DMS153 (cell line): ENCODE measurements at regions not wholly inside any gene's neighbourhood (a gene's known extent, or its start where the extent isn't known, plus 50 kb on each side); places are given as distances from the start of the nearest gene placed in this dataset.
"Not testable (repeated sequence)": the region's sequence is repeated elsewhere in the genome, so short reads cannot be mapped to it uniquely, and the experiment has no call there.

Source experiments
- DNase-seq: peaks from one replicate; lab custom pipeline; 2025; lab: John Stamatoyannopoulos, UW

DNA sequence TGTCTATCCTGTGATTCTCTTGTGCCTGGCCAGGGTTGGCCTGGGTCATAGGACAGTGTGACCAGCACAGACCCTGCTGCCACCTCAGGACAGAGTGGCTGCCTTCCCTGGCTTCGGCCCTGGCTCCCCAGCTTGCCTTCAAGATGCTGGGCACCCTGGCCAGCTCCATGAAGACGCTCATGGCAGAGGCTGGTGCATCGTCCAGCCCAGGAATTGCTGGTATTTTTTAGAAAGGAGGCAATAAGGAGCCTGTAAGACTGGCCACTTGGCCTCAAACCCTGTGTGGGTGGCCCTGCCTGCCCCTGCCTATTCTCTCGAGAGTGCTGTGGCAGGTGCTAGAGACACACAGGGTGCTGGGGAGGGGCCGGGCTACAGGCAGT lies 70.4 kb upstream of the ACTRT2 start:
- DNase-seq: no peak

DNA sequence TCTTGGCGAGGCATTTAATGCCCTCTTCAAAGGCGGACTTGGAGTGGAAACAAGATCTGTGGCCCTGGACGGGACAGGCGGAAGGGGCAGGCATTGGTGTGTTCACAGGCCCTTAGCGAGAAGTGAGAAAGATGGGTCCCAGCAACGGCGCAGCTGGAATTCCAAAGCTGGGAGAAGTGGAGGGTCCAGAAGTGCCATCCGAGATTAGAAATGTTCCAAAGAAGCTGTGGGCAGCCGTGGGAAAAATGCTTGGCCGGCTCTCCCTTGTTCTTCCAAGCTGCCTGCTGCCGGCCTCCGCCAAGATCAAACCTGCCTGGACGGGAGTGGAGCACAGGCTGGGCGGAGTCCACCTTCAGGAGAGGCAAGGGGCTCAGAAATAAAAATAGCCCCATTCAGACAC lies 69.4 kb upstream of the ACTRT2 start:
- no peak for DNase-seq

DNA sequence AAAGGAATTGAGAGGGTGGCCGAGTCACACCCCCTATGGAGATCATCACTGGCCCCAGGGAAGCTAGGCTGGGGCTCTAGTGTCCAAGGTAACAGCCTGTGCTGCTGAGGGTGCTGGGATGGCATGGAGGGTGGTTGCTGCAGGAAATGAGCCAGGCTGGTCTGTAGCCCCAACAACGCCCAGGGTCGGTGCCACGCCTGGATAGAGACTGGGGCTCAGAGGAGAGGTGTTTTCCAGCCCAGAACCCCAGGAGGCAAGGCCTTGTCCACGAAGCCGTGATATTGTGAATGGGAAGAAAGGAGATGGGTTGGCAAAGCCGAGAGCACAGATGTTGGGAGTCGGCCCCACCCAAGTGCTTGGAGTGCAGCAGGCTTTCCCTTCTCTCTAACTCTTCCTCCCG lies 68.9 kb upstream of the ACTRT2 start:
- no peak for DNase-seq

DNA sequence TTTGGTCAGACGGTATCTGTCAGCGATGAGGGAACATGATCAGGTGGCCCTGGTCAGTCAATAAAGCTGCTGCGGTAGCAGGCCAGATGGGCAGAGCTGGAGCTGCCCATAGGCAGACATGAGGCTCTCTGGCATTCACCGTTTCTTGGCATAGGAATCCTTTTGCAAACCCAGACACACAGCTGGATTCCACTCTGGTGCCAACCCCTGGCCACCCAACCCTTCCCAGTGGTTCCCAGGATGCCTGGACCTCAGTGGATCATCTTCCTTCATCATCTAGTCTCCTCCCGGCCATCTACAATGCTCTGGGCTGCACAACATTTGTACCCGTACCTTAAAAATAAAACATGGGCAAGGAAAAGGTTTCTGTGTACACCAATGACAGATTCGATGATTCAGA lies 68.3 kb upstream of the ACTRT2 start:
- no peak for DNase-seq

DNA sequence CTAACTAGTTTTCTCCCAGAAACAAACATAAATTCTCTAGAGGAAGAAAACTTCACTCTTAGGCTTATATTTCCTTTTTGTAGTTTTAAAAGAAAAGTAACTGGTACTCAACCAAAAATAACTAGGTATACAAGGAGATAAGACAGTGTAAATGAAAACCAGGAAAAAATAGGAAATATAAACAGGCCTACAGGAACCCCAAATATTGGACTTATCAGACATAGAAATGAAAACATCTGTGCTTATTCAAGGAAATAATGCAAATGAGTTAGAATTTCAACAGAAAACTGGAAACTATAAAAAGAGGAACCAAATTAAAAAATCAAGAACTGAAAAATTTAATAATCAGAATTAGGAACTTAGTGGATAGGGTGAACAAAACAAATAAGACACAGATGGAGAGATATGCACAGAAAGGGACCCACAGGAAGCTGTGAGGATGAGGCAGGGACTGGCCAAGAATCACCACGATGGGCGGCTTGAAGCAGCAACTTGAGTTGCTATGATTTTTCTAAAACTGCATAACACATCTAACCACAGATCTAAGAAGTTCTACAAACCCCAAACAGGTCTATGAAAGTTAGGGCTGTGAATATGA lies 67.5 kb upstream of the ACTRT2 start:
- DNase-seq: no peak

DNA sequence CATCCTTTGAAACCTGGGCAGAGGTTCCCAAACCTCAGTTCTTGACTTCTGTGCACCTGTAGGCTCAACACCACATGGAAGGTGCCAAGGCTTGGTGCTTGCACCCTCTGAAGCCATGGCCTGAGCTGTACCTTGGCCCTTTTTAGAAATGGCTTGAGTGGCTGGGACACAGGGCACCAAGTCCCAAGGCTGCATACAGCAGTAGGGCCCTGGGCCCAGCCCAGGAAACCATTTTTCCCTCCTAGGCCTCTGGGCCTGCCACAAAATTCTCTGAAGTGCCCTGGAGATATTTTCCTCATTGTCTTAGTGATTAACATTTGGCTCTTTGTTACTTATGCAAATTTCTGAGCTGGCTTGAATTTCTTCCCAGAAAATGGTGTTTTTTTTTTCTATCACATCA lies 65.6 kb upstream of the ACTRT2 start:
- no peak for DNase-seq

DNA sequence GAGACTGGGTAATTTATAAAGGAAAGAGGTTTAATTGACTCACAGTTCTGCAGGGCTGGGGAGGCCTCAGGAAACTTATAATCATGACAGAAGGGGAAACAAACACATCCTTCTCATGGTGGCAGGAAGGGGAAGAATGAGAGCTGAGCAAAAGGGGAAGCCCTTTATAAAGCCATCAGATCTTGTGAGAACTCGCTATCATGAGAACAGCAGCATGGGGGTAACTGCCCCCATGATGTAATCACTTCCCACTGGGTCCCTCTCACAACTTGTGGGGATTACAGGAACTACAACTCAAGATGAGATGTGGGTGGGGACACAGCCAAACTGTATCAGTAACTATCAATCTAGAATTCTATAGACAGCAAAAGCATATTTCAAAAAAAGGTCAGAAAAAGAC lies 64.7 kb upstream of the ACTRT2 start:
- DNase-seq: no peak

DNA sequence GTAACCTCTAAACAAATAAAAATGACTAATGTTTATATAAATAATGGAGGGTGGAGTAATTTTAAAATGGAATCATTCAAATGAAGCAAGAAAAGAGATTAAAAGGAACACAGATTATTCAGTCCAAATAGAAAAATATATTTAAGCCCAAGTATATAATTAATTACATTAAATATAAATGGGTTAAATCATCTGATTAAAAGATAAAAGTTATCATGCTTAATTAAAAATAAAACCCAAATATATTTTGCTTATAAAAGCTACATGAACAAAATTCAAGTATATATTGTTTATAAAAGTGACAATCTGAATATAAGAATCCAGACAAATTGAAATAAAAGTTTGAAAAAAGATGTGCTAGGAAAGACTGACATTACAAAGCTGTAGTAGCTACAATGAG lies 63.9 kb upstream of the ACTRT2 start:
- DNase-seq: no peak

DNA sequence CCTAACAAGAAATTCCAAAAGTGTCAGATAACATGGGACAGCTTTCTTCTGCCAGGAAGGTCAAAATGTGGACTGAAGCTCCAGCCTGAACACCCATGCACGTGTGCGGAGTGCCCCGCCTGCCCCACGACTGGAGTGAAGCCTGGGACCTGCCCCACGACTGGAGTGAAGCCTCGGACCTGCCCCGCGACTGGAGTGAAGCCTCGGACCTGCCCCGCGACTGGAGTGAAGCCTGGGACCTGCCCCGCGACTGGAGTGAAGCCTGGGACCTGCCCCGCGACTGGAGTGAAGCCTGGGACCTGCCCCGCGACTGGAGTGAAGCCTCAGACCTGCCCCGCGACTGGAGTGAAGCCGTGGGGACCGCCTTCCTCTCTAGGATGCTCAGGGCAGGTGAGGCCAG lies 61.4 kb upstream of the ACTRT2 start:
- not testable (repeated sequence) for DNase-seq

DNA sequence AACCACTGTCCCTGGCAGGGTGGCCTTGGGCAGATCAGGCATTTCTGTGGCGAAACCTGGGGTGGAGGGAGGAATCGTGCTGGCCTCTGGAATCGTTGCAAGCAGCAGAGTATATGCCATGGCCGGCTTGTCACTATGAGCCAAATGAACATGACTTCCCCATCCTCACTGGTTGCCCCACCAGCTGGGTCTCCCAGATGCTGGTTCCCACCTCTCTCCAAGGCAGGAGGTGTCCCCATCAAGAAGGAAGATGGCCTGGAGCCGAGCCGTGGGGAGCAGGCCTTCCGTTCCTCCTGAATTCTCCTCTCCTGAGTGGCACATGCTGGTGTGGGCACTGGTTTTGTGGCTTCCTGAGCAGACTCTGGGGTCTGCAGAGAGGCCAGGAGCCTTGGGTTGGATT lies 60.2 kb upstream of the ACTRT2 start:
- DNase-seq: no peak

DNA sequence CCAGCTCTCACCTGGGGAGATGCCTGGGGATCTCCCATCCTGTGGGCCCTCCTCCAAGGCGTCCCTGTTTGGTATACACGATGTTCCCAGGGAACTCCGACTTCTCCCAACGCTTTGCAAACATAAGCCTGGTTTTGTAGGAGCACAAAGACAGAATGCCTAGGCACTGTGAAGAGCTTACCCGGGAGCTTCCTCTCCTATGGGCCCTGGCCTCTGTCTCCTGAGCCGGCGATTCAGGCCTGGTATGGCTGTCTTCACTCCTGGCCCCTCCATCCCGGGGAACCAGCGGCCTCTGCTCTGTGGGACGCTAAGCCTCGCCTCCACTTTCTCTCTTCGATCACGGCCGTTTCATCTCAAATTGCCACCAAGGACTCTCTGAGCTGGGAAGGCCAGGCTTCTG lies 59.6 kb upstream of the ACTRT2 start:
- no peak for DNase-seq

DNA sequence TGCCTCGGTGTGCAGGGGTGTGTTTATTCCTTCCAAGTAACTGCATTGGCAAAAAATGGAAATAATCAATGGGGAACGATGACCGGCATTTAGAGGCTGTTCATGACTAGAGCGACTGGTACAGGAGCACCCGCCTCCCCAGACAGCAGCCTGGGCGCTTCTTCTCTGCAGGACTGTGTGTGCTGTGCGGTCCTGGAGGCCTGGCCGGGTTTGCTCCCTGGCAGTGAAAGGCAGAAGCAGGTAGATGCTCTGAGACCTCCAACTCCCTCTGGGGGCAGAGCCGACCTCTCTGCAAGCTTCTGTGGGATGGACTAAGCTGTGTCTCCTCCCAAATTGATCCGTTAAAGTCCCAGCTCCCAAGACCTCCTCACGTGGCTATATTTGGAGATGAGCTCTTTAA lies 59.2 kb upstream of the ACTRT2 start:
- DNase-seq: no peak

DNA sequence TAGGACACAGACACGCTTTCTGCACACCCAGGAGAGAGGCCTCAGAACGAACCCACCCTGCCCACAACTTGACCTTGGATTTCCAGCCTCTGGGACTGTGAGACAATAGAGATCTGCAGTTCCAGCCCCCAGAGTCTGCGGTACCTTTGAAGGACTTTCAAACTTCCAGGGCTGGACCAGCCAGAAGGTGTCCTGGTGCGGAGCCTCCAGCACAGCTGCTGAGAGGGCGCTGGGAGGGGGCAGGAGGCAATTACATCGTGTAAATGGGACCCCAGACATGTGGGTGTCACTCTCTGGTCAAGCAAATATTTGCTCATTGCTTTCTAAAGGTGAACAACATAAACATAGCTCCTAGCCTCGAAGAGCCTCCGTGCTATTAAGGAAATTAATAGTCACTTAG lies 58.7 kb upstream of the ACTRT2 start:
- no peak for DNase-seq

DNA sequence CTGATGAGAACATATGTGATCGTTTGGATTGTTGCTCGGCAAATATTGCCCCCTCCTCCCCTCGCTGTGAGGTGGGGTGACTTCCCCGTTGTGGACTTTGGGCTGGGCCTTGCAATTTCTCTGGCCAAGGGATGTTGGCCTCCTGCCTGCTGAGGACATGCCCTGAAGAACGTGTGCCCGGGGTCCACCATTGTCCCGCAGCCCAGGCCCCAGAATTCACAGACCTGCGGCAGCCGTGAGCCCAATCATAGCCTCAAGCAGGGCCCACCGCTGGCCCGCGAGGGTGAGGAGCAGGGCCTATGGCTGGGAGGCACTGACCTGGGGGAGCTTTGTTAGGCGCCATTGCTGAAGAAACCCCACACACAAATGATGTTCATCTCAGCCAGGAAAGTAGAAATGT lies 58.3 kb upstream of the ACTRT2 start:
- no peak for DNase-seq

DNA sequence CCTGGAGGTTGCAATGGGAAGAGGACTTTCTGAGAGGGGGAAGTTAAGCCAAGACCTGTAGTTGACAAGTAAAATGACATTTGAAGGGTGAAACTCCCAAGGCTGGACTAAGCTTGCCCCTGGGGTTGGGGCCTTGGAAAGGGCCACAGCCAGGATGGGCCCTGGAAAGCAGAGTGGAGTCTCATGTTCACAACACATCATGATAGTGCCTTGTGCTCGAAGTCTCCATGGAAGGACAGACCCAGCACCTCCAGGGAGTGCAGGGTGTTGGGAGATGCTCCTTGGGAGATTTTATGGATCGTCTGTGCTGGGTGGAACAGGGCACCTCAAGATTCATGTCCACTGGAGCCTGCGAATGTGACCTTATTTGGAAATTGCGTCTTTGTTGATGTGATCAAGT lies 55.6 kb upstream of the ACTRT2 start:
- no peak for DNase-seq

DNA sequence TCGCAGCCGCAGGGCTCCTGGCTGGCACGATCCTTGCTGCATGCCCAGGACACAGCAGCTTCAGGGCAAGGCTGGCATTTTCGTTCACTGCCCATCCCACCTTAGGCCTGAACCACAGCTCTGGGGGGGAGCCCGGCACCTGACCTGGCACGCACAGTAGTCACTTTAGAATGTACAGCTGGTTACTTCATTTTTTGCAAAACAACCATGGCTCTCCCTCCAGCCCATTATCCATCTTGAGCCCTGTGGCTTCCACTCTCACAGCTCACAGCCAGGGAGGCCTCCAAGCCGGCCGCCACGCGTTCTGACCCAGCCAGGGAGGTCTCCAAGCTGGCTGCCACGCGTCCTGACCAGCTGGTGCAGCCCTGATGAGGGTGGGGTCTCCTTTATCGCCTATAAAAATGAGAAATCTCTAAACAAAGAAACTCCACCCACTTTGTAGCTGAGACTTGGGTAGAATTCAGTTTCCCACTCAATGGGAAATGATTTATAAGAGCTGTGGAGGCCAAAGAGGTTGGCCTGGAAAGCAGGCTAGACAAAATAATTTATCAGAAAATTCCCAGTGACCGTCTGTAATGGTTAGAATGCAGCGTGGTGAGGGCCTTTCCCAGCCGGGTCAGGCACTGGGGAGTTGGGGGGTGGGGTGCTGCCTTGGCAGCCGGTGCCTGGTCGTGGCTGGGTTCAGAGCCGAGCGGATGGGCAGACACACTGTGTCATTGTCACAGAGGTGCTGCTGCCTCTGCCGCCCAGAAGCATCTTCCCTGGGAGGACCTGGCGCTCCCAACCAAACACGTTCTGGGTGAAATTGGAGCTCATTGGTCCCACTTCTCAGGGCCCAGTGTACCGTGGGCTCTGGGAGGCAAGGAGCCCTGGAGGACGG lies 54.6 kb upstream of the ACTRT2 start:
- DNase-seq: no peak

DNA sequence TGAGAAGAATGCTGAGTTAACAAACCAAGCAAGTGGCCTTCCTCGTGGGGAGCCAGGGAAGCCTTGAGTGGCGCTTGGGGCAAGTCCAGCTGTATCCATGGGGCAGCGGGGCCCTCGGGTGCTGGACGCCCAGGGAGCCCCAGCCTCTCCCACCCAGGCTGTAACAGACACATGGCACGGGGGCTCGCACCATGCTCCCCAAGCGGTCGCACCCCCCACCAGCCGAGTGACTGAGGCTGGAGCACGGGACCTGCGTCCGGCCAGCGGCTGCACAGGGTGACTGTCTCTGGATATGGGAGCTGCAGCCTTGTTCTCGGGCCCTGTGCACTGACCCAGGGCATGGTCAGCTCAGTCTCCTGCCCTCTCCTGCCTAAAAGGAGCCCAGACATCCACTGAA lies 53.9 kb upstream of the ACTRT2 start:
- DNase-seq: no peak

DNA sequence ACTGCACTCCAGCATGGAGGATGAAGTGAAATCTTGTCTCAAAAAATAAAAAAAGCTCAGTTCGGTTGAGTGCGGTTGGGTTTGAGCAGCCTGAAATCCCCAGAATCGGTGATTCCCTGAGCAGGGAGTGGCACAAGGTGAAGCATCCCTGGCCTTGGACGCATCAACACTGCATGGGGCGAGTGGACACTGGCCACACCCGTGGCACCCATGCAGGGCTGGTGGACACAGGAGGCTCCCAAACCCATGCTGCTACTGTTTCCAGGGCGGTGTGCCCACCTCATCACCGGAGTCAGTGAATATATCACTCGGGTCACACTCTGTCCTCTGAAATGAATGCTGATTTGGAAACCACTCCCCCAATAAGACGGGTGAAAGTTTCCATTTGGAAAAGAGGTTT lies 53.4 kb upstream of the ACTRT2 start:
- no peak for DNase-seq

DNA sequence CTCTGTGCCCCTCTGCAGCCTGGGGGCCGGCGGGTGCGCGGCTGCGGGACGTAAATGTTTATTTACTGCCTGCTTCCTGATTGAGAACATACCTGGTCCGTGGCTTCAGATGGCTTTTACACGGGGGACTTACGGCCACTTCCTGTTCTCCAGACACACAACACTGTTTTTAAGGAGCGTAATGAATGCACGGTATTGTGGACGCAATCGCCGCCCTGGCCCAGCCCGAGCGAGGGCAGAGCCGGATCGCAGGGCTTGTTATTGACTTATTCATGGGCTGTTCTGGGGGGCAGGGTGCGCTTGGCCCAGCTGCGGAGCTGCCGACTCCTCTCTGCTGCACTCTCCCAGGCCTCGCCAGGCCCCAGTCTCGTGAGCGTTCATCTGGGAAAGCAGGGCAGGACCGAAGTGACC lies 52.8 kb upstream of the ACTRT2 start:
- DNase-seq: peak; percentile 83

DNA sequence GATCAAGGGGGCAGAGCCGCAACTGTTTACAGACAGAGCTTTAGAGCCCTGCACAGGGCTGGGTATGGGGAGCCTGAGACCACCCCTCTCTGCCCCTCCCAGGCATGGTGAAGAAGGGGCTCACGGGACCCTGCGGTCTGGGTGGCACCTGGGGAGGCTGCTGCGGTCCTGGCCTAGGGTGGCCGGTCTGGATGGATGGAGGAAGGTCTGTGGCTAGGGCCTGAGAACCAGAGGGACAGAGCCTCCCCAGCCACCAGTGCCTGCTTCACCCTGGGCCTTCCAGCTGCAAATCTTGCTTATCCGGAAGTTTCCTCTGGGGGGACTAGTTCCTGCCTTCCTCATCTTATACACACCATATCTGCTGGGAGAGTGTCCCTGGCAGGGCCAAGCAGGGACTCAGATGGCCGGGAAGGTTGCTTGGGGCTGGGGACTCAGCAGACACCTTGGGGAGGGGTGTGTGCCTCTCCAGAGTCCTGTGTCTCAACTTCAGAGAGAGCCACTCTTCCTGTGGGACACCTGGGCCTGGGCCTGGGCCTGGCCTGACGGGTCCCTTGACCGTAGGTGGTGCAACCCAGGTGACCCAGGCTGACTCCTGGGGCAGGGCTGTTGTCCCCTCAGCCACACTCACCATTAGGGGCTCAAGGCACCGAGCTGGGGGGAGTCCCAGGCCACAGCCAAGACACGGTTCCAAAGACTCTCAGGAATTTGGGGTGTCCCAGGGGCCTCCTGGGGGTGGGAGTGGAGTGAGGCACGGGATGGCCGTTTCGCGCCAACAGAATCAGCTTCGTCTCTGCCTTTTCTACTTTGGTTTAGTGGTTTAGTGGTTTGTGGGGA lies 52.0 kb upstream of the ACTRT2 start:
- DNase-seq: no peak

DNA sequence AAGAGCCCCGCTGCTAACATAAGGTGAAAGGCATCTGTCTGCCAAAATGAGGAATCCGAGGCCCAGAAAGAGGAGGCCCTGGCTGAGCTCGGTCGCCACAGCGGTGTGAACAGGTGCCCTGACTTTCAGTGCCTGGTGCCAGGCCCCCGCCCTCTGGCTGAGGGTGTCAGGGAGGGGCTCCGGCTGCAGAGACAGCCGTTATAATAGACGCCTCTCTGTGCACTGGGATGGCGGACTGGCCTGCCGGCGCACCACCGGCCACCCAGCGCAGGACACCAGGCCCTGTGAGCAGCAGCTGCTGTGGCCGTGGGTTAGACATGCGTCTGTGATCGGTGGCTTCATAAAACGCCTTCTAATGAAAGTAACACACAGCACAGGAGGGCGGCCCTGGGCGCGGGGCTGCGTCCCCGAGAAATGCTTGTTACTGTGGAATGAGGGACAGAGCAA lies 51.4 kb upstream of the ACTRT2 start:
- no peak for DNase-seq

DNA sequence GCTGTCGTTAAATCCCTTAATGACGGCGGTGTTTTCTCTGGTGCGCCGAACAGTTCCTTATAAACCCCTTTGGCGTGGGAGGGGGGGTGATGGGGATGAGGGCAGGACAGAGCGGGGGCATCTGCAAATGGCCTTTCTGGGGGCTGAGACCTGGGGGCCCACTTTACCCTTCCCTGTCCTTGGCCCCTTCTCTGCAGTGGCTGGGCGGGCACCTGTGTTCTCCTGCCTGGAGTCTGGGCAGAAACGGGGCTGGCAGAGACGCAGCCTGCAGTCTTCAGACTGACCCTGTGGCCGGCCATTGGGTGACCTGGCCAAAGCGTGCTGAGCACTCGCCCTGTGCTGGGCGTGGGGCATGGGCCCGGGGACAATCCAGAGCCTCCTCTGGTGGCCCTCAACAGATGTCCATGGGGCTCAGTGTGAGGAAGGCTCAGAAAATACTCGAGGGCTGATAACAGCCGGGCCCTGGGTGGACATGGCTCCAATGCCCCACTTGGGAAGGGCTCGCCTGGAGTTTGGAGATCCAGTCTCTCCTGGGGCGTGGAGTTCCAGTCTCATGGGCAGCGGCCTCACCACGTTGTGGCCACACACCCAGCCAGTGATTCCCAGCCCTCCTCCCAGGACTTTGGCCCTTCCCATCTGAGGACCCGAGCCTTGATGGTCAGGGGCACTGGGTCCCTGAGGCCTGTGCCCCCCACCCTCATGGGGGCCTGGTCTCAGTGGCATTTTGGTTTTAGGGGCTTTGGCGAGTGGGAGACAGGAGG lies 50.8 kb upstream of the ACTRT2 start:
- DNase-seq: no peak
